ENCODE measurements at regions not wholly inside any gene's neighbourhood (a gene's known extent, or its start where the extent isn't known, plus 50 kb on each side); places are given as distances from the start of the nearest gene placed in this dataset.

- Mint-ChIP-seq H3K4me1 (no peaks in the 10 kb centered on the region), H3K9me3 (no peaks in the 10 kb centered on the region), H3K27me3 (ENCODE audit: low read depth) (no peaks in the 10 kb centered on the region), H3K4me3 (no peak overlapping the region), H3K36me3 (ENCODE audit: low read depth) (no peaks in the 10 kb centered on the region), H3K27ac (no peak overlapping the region)
- TF ChIP-seq CTCF (IDR thresholded peaks at IDR 0.05; ENCODE audit: unreplicated experiment in 3 of 3) = no peak
Observed at GRCh38 chr21:23249760-23250159, 2251.6 kb downstream of the NCAM2 start.

- peak overlapping the region in 1 of 3 experiments; percentile 20 for H3K27ac Mint-ChIP-seq
- no peaks in the 10 kb centered on the region for H3K36me3 Mint-ChIP-seq (ENCODE audit: low read depth)
- H3K4me1 Mint-ChIP-seq = no peaks in the 10 kb centered on the region
Observed at GRCh38 chr21:23247334-23247733, 2249.1 kb downstream of the NCAM2 start.

GRCh38 chr21:23245255-23245654 lies 2247.0 kb downstream of the NCAM2 start:
- no peak overlapping the region for H3K27ac Mint-ChIP-seq
- no peaks in the 10 kb centered on the region for H3K4me1 Mint-ChIP-seq
- H3K27me3 Mint-ChIP-seq (ENCODE audit: low read depth) = no peaks in the 10 kb centered on the region
- no peaks in the 10 kb centered on the region for H3K36me3 Mint-ChIP-seq (ENCODE audit: low read depth)
- no peaks in the 10 kb centered on the region for H3K9me3 Mint-ChIP-seq
- no peak for TF ChIP-seq CTCF (IDR thresholded peaks at IDR 0.05; ENCODE audit: unreplicated experiment in 3 of 3)
- no peak overlapping the region for H3K4me3 Mint-ChIP-seq

More at GRCh38 chr21:23247334-23247733, 2249.1 kb downstream of the NCAM2 start:
- Mint-ChIP-seq H3K27me3 (ENCODE audit: low read depth) (no peaks in the 10 kb centered on the region), H3K9me3 (no peaks in the 10 kb centered on the region), H3K4me3 (no peak overlapping the region)
- TF ChIP-seq CTCF (IDR thresholded peaks at IDR 0.05; ENCODE audit: unreplicated experiment in 3 of 3) = no peak

GRCh38 chr21:23223882-23224281 lies 2225.7 kb downstream of the NCAM2 start:
- Mint-ChIP-seq H3K27me3 (ENCODE audit: low read depth) (no peaks in the 10 kb centered on the region), H3K36me3 (ENCODE audit: low read depth) (no peaks in the 10 kb centered on the region), H3K9me3 (no peaks in the 10 kb centered on the region), H3K4me3 (no peak overlapping the region), H3K4me1 (no peaks in the 10 kb centered on the region), H3K27ac (no peak overlapping the region)
- TF ChIP-seq CTCF (IDR thresholded peaks at IDR 0.05; ENCODE audit: unreplicated experiment in 3 of 3) = no peak

GRCh38 chr21:23218667-23219066 lies 2220.5 kb downstream of the NCAM2 start:
- Mint-ChIP-seq H3K9me3 (peaks cover 4% of the 10 kb centered on the region), H3K4me1 (no peaks in the 10 kb centered on the region), H3K4me3 (no peak overlapping the region), H3K27ac (no peak overlapping the region), H3K36me3 (ENCODE audit: low read depth) (no peaks in the 10 kb centered on the region), H3K27me3 (ENCODE audit: low read depth) (no peaks in the 10 kb centered on the region)
- no peak for TF ChIP-seq CTCF (IDR thresholded peaks at IDR 0.05; ENCODE audit: unreplicated experiment in 3 of 3)

- Mint-ChIP-seq H3K4me3 (no peak overlapping the region), H3K9me3 (peaks cover 7% of the 10 kb centered on the region), H3K27ac (no peak overlapping the region), H3K36me3 (ENCODE audit: low read depth) (no peaks in the 10 kb centered on the region), H3K27me3 (ENCODE audit: low read depth) (no peaks in the 10 kb centered on the region), H3K4me1 (no peaks in the 10 kb centered on the region)
- TF ChIP-seq CTCF (IDR thresholded peaks at IDR 0.05; ENCODE audit: unreplicated experiment in 3 of 3) = no peak
Observed at GRCh38 chr21:23217597-23217996, 2219.4 kb downstream of the NCAM2 start.

Data from nephron (organoid).